Brain pericyte (primary cell): ENCODE measurements at regions not wholly inside any gene's neighbourhood (a gene's known extent, or its start where the extent isn't known, plus 50 kb on each side); places are given as distances from the start of the nearest gene placed in this dataset.
"Not testable (repeated sequence)": the region's sequence is repeated elsewhere in the genome, so short reads cannot be mapped to it uniquely, and the experiment has no call there.

Experiments used
- DNase-seq: peaks from one replicate; pipeline ENCODE4 v3.0.0-alpha.2; 2012; ENCODE audit warnings: low read depth, low spot score

DNA sequence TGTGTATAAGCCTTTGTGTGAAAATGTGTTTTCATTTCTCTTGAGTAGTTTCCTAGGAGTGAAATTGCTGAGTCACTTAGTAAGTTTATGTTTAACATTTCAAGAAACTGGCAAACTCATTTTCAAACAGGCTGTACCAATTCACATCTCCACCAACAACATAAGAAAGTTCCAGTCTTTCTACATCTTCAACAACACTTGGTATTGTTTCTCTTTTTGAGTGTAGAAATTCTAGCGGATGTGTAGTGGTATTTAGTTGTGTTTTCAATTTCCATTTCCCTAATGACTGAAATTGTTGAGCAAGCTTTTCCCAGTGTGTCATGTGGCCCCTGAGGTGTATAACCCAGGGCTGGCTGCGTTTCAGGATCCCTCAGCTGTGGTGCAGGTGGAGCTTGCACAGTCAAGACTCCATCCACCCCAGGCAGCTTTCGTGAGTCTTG lies 258.5 kb downstream of the PDCD6IP start:
- no peak for DNase-seq

- not testable (repeated sequence) for DNase-seq
Observed at GRCh38 chr3:34060995-34061394, 262.6 kb downstream of the PDCD6IP start.

GRCh38 chr3:34065901-34066300 lies 267.5 kb downstream of the PDCD6IP start:
- no peak for DNase-seq

DNA sequence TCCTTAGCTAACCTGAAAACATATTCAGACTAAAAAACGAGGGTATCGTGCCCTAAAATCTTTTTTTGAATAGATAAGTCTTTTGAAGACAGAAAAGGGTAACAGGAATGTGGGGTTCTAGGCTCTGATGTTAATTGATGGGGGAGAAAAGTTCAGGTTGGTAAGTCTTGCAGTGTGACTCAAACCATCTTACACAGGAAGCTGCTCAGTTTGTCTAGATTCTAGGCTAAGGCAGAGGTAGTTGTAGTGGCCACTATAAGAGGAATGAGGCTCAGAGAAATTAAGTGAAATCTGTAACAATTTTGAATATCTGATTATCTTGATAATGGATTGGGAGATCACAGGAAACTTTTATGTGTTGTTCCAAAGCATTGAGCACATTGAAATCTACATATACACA lies 267.9 kb downstream of the PDCD6IP start:
- DNase-seq: no peak

- no peak for DNase-seq
Observed at GRCh38 chr3:34066999-34067398, 268.6 kb downstream of the PDCD6IP start.

- no peak for DNase-seq
Observed at GRCh38 chr3:34067536-34068051, 269.2 kb downstream of the PDCD6IP start.

GRCh38 chr3:34068505-34068904 lies 270.1 kb downstream of the PDCD6IP start:
- DNase-seq: no peak

- no peak for DNase-seq
Observed at GRCh38 chr3:34070831-34071585, 272.6 kb downstream of the PDCD6IP start.

DNA sequence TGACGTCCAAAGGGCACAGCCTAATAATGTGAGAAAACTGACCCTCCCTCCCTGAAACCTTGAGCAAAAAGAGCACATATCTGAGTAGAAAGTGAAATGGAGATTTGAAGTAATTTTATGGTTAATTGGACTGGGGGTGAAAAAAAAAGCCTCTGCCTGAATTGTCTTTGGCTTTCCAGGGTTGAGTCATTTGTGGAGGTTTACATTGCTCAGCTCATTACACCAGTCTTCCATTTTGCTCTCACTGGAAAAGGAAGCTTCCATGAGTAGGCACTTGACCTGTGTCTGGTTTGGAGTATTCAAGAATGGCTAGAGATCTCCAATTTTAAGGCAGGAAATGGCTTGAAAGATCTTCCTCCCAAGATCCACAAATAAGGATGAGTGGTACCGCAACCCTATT lies 273.9 kb downstream of the PDCD6IP start:
- DNase-seq: no peak

DNA sequence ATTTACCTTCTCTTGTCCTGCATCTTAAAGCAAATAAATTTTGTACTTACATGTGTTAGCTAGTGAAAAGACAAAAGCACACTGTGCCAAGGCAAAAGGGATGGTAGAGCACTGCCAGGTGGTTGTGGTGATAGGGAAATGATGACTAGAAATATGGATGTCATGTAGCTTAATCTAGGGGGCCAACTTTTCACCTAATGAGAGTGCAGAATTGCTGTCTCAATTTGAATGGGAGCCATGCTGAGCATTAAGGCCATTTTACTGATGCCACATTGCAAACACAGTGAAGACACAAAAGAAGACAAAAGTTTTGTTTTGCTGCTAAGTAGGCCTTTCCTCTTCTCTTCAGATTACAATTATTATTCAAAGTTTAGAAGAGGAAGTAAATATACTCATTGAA lies 274.7 kb downstream of the PDCD6IP start:
- DNase-seq: no peak

DNA sequence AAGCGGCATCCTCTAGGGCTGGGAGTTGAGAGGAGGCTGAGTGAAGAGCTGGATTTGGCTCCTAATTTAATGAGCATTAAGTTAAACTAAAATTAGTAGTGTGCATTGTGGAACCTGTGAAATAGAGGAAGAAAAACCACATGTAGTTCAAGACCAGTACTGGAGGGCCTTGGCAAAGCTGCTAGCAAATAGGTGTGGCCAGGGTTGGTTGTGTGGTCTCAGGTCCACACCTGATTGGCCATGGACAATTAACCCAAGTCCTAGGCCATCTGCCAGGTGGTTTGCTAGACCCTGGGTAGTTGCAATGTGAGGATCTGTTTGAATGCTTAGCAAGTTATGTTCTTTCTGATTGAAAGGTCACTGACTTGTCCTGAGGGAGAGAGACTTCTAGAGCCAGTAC lies 275.5 kb downstream of the PDCD6IP start:
- DNase-seq: no peak

- DNase-seq: no peak
Observed at GRCh38 chr3:34075975-34076374, 277.5 kb downstream of the PDCD6IP start.

GRCh38 chr3:34077417-34078195 lies 279.2 kb downstream of the PDCD6IP start:
- DNase-seq: no peak

GRCh38 chr3:34078418-34078817 lies 280.0 kb downstream of the PDCD6IP start:
- no peak for DNase-seq

GRCh38 chr3:34079849-34080248 lies 281.4 kb downstream of the PDCD6IP start:
- not testable (repeated sequence) for DNase-seq

GRCh38 chr3:34090379-34090778 lies 291.9 kb downstream of the PDCD6IP start:
- not testable (repeated sequence) for DNase-seq

DNA sequence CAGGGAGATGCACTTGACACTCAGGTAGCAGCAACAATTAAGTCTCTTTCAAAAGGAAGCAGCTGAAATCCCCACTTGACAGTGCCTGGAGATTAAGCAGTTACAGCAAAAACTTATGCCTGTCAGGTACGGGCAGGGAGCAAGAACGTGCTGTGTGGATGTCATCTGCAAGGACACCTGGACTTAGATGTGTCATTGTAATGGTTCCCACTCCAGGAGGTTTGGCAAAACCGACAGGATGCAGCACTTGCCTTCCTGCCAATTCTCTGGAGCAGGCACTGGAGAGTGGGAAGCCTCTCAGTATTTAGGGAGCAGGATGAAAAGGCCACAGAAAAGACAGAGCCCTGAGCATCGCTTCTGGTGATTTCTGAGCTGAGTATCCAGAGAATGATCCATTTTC lies 292.4 kb downstream of the PDCD6IP start:
- no peak for DNase-seq

- DNase-seq: not testable (repeated sequence)
Observed at GRCh38 chr3:34094280-34094679, 295.9 kb downstream of the PDCD6IP start.

DNA sequence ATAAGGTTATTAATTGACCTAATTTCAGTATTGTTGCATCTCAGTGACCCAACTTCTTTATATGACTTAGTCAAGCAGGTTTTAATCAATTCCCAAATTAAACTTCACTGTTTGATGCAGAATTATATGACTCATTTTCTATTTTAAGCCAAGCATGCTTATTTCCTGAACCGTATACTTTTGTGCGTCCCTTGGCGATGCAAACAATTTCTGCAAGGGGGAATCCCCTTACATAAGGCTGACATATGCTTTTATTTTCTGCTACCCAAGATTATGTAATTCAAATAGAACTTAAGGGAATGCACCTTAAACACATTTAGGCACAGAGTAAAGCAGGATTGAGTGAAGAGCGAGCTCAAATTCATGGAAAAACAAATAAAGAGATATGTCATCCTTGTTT lies 303.9 kb downstream of the PDCD6IP start:
- DNase-seq: no peak

DNA sequence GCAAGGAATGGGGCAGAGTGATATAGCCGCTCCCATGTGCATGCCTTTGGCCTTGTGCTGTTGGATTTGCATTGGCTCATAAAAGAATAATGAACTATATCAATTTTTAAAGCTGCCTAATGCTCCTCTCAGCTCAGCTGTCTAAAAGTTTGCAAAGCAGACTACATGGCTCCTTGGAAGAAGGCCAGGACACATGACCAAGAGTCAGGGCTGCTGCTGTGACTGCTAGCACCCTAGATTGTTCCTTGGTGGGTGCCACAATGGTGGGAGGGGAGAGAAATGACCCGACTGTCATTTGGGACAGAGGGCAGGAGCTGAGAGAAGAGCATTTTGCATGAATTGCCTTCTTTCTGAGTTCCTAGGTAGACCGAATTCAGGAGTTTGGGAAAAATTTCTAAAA lies 307.9 kb downstream of the PDCD6IP start:
- no peak for DNase-seq

GRCh38 chr3:34106879-34107278 lies 308.4 kb downstream of the PDCD6IP start:
- no peak for DNase-seq

DNA sequence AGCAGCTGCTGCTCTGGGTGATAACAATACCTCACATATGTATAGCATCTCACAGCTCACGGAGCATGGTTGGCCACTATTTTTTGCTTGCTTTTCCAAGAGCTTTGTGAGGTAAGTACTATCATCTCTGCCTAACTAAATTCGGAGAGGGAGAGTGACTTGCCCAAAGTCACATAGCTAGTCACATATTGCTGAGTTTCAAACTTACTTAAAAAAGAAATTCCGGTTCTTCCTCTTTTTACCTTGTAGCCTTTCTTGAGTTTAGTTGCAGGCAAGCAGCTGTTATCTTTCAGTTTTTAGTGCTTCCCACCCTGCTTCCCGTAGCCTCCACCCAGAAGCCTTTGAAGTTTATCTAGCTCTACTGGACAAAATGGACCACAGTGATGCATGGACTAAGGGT lies 309.2 kb downstream of the PDCD6IP start:
- no peak for DNase-seq

DNA sequence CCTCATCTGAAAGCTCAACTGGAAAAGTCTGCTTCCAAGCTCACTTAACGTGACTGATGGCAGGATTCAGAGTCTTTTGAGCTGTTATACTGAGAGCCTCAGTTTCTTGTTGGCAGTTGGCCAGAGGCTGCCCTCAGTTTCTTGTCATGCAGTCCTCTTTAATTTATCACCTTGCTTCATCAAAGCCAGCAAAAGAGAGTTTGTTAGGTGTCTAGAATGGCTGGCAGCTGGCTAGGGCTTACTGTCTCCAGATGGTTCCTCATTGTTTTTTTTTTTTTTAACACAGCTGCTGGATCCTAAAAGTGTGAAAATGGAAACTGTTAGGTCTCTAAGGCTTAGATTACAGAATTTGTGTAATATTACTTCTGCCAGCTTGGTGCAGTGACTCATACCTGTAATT lies 310.6 kb downstream of the PDCD6IP start:
- DNase-seq: no peak
